Dendritic cell treated with granulocyte-macrophage colony-stimulating factor and Interleukin-4, amounts not matched to agents 40 ng/mL and 50 ng/mL, for 4 days (primary cell): ENCODE measurements at regions not wholly inside any gene's neighbourhood (a gene's known extent, or its start where the extent isn't known, plus 50 kb on each side); places are given as distances from the start of the nearest gene placed in this dataset.

ENCODE experiments used
- H3K27ac Mint-ChIP-seq: one replicate; pipeline ENCODE4 v1.8.0; 2022; ENCODE audit warnings: mild to moderate bottlenecking, mixed read lengths
- H3K27me3 Mint-ChIP-seq: one replicate; pipeline ENCODE4 v1.8.0; 2022; ENCODE audit warnings: mild to moderate bottlenecking, mixed read lengths
- H3K36me3 Mint-ChIP-seq: one replicate; pipeline ENCODE4 v1.8.0; 2022; ENCODE audit warnings: low read depth, mixed read lengths
- H3K4me1 Mint-ChIP-seq: one replicate; pipeline ENCODE4 v1.8.0; 2022; ENCODE audit warnings: low read depth, mixed read lengths
- H3K4me3 Mint-ChIP-seq: one replicate; pipeline ENCODE4 v1.8.0; 2022; ENCODE audit warnings: mild to moderate bottlenecking, moderate library complexity, mixed read lengths
- H3K9me3 Mint-ChIP-seq: one replicate; pipeline ENCODE4 v1.8.0; 2022; ENCODE audit warnings: mixed read lengths
- intact Hi-C: fragments of 100-400 bp; cut with micrococcal nuclease; formaldehyde crosslinking; loops from one replicate; pipeline ENCODE4 v1.15.0; 2022

- H3K36me3 Mint-ChIP-seq = no peaks in the 10 kb centered on the region
- H3K4me3 Mint-ChIP-seq = no peak overlapping the region
- no peaks in the 10 kb centered on the region for H3K4me1 Mint-ChIP-seq
- H3K27me3 Mint-ChIP-seq = no peaks in the 10 kb centered on the region
- no peaks in the 10 kb centered on the region for H3K9me3 Mint-ChIP-seq
- no peak overlapping the region for H3K27ac Mint-ChIP-seq
- intact Hi-C loops = no loop called here
Measured at GRCh38 chr7:69162326-69162725, 435.9 kb upstream of the AUTS2 start.

GRCh38 chr7:69162931-69163670, 435.2 kb upstream of the AUTS2 start:
- no peak overlapping the region for H3K4me3 Mint-ChIP-seq
- no peaks in the 10 kb centered on the region for H3K9me3 Mint-ChIP-seq
- H3K27me3 Mint-ChIP-seq = no peaks in the 10 kb centered on the region
- no peaks in the 10 kb centered on the region for H3K36me3 Mint-ChIP-seq
- no peak overlapping the region for H3K27ac Mint-ChIP-seq
- H3K4me1 Mint-ChIP-seq = no peaks in the 10 kb centered on the region
- intact Hi-C loops = no loop called here

GRCh38 chr7:69166979-69167516, 431.2 kb upstream of the AUTS2 start:
- Mint-ChIP-seq H3K27me3 (no peaks in the 10 kb centered on the region), H3K9me3 (no peaks in the 10 kb centered on the region), H3K4me1 (no peaks in the 10 kb centered on the region), H3K36me3 (no peaks in the 10 kb centered on the region), H3K4me3 (no peak overlapping the region), H3K27ac (no peak overlapping the region)
- intact Hi-C loops = no loop called here

- Mint-ChIP-seq H3K4me3 (no peak overlapping the region), H3K4me1 (no peaks in the 10 kb centered on the region), H3K27me3 (no peaks in the 10 kb centered on the region), H3K36me3 (no peaks in the 10 kb centered on the region), H3K27ac (no peak overlapping the region), H3K9me3 (no peaks in the 10 kb centered on the region)
- intact Hi-C loops = no loop called here
Measured at GRCh38 chr7:69169386-69169785, 428.9 kb upstream of the AUTS2 start.

GRCh38 chr7:69172357-69173077, 425.8 kb upstream of the AUTS2 start:
- H3K4me3 Mint-ChIP-seq = no peak overlapping the region
- no peaks in the 10 kb centered on the region for H3K9me3 Mint-ChIP-seq
- no peaks in the 10 kb centered on the region for H3K4me1 Mint-ChIP-seq
- no peak overlapping the region for H3K27ac Mint-ChIP-seq
- intact Hi-C loops = no loop called here
- H3K27me3 Mint-ChIP-seq = peaks cover 1% of the 10 kb centered on the region
- no peaks in the 10 kb centered on the region for H3K36me3 Mint-ChIP-seq

- Mint-ChIP-seq H3K4me1 (no peaks in the 10 kb centered on the region), H3K4me3 (no peak overlapping the region), H3K27ac (no peak overlapping the region), H3K27me3 (peaks cover 1% of the 10 kb centered on the region), H3K36me3 (no peaks in the 10 kb centered on the region), H3K9me3 (no peaks in the 10 kb centered on the region)
- intact Hi-C loops = no loop called here
Measured at GRCh38 chr7:69173341-69173740, 424.9 kb upstream of the AUTS2 start.

GRCh38 chr7:69173846-69174245, 424.4 kb upstream of the AUTS2 start:
- Mint-ChIP-seq H3K4me1 (no peaks in the 10 kb centered on the region), H3K9me3 (no peaks in the 10 kb centered on the region), H3K27ac (no peak overlapping the region), H3K4me3 (no peak overlapping the region), H3K27me3 (peaks cover 1% of the 10 kb centered on the region), H3K36me3 (no peaks in the 10 kb centered on the region)
- intact Hi-C loops = no loop called here

GRCh38 chr7:69176841-69177240, 421.4 kb upstream of the AUTS2 start:
- H3K27ac Mint-ChIP-seq = no peak overlapping the region
- no peak overlapping the region for H3K4me3 Mint-ChIP-seq
- intact Hi-C loops = no loop called here

GRCh38 chr7:69177461-69177861, 420.8 kb upstream of the AUTS2 start:
- Mint-ChIP-seq H3K4me1 (peaks cover 2% of the 10 kb centered on the region), H3K27me3 (peaks cover 1% of the 10 kb centered on the region), H3K4me3 (no peak overlapping the region), H3K36me3 (no peaks in the 10 kb centered on the region), H3K27ac (no peak overlapping the region), H3K9me3 (no peaks in the 10 kb centered on the region)
- intact Hi-C loops = no loop called here

More at GRCh38 chr7:69176841-69177240, 421.4 kb upstream of the AUTS2 start:
- no peaks in the 10 kb centered on the region for H3K9me3 Mint-ChIP-seq
- peaks cover 1% of the 10 kb centered on the region for H3K27me3 Mint-ChIP-seq
- no peaks in the 10 kb centered on the region for H3K36me3 Mint-ChIP-seq
- H3K4me1 Mint-ChIP-seq = no peaks in the 10 kb centered on the region

GRCh38 chr7:69177941-69178494, 420.3 kb upstream of the AUTS2 start:
- Mint-ChIP-seq H3K4me3 (no peak overlapping the region), H3K27me3 (peaks cover 1% of the 10 kb centered on the region), H3K27ac (no peak overlapping the region), H3K36me3 (no peaks in the 10 kb centered on the region), H3K9me3 (no peaks in the 10 kb centered on the region), H3K4me1 (peaks cover 7% of the 10 kb centered on the region)
- intact Hi-C loops = no loop called here

- peaks cover 15% of the 10 kb centered on the region for H3K4me1 Mint-ChIP-seq
- intact Hi-C loops = no loop called here
- H3K27ac Mint-ChIP-seq = no peak overlapping the region
- H3K4me3 Mint-ChIP-seq = no peak overlapping the region
- H3K27me3 Mint-ChIP-seq = no peaks in the 10 kb centered on the region
- no peaks in the 10 kb centered on the region for H3K9me3 Mint-ChIP-seq
- H3K36me3 Mint-ChIP-seq = no peaks in the 10 kb centered on the region
Measured at GRCh38 chr7:69180662-69181061, 417.6 kb upstream of the AUTS2 start.

GRCh38 chr7:69182596-69183467, 415.4 kb upstream of the AUTS2 start:
- Mint-ChIP-seq H3K4me3 (no peak overlapping the region), H3K36me3 (no peaks in the 10 kb centered on the region), H3K27ac (no peak overlapping the region)

GRCh38 chr7:69184339-69184738, 413.9 kb upstream of the AUTS2 start:
- H3K36me3 Mint-ChIP-seq = no peaks in the 10 kb centered on the region
- H3K4me1 Mint-ChIP-seq = peaks cover 15% of the 10 kb centered on the region
- intact Hi-C loops = no loop called here
- no peak overlapping the region for H3K27ac Mint-ChIP-seq
- H3K4me3 Mint-ChIP-seq = peak overlapping the region; percentile 18
- no peaks in the 10 kb centered on the region for H3K27me3 Mint-ChIP-seq
- H3K9me3 Mint-ChIP-seq = peaks cover 9% of the 10 kb centered on the region

More at GRCh38 chr7:69182596-69183467, 415.4 kb upstream of the AUTS2 start:
- Mint-ChIP-seq H3K4me1 (peaks cover 15% of the 10 kb centered on the region), H3K9me3 (peaks cover 9% of the 10 kb centered on the region), H3K27me3 (no peaks in the 10 kb centered on the region)
- intact Hi-C loops = no loop called here
